Inflammatory macrophage treated with lipopolysaccharide for 4 hours (primary cell): ENCODE measurements at regions not wholly inside any gene's neighbourhood (a gene's known extent, or its start where the extent isn't known, plus 50 kb on each side); places are given as distances from the start of the nearest gene placed in this dataset.
"Not testable (repeated sequence)": the region's sequence is repeated elsewhere in the genome, so short reads cannot be mapped to it uniquely, and the experiment has no call there.

Experiments
- DNase-seq: peaks from one replicate; pipeline ENCODE4 v3.0.0-alpha.2; 2020

DNA sequence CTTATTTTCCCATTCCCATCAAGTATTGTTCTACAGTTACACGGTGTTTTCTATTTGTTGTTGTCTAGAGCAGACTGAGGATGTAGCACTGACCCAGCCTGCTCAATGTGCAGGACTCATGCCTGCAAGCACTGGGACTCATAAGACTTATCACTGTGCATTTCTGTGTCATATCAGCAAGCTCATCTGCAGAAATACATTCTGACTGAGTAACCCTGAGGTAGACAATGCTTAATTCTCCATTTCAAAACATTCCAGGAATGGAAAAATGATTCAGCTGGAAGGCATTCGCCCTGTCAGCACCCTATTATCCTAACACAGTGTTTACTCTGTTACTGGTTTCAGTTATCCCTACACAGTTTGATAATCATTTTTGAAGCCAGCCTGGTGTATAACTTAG lies 2506.4 kb downstream of the PCDH9 start:
- no peak for DNase-seq

DNA sequence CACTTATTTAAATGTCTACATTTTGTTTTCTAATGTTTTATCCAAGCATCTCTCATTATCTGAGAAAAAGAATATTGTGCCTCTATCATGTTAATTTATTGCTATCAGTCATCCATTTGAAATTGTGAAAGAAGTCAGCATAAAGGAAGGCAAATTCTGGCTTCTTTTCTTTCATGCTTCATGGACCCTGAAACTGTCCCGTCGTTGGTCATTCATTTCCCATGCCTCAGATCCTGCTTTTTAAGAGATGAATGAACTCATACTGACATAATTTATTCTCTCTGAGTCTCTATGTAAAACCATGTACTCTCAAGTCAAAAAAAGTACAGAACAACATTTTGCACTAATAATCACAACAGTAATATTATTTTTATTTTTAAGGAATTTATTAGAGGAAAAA lies 2512.0 kb downstream of the PCDH9 start:
- no peak for DNase-seq

DNA sequence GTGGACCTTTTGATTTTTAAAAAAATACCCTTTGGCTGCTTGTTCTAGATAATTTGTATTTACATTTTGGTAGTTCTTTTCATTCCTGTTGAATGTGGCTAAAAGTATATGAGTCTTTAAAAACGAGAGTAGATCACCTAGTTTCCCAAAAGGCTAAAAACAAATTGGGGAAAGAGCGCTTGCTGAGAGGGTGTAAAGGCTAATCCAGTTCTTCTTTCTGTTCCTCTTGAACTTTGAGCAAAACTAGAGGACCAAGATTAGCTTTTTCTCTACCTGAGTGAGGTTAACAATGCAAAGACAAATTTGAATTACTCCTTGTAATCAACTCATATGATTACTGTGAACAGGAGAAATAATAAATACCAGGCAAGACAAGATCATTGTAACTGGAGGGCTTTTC lies 2513.2 kb downstream of the PCDH9 start:
- no peak for DNase-seq

DNA sequence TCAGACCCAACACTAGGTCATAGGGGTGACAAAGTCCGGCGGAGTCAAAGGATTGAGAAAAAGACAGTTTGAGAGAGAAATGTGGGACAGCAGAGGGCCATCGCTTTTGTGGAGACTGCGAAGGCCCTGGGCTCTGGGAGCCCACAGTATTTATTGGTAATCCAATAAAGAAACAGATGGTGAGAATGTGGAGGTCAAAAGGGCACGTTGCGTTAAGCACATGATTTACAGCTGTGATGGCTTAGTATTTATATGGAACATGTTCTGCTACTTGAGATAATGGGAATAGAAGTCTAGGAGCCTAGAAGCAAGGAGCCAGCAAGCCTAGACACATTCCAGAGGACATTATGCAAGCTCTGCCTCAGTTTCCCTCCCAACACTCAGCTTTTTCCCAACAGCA lies 2521.1 kb downstream of the PCDH9 start:
- DNase-seq: no peak

DNA sequence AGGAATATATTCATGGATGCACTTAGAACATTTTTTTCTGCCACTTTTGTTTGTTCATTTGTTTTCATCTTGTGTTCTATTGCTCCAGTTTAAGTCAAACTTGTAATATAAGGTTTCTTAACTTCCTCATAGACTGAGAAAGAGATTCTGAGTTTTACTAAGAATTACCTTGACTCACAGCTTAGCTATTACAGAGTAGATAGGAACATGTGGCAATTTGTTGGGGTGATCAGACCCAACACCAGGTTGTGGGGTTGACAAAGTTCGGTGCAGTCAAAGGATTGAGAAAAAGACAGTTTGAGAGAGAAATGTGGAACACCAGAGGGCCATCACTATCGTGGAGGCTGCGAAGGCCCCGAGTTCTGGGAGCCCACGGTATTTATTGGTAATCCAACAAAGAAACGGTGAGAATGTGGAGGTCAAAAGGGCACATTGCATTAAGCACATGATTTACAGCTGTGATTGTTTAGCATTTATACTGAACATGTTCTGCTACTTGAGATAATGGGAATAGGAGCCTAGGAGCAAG lies 2526.0 kb downstream of the PCDH9 start:
- no peak for DNase-seq

DNA sequence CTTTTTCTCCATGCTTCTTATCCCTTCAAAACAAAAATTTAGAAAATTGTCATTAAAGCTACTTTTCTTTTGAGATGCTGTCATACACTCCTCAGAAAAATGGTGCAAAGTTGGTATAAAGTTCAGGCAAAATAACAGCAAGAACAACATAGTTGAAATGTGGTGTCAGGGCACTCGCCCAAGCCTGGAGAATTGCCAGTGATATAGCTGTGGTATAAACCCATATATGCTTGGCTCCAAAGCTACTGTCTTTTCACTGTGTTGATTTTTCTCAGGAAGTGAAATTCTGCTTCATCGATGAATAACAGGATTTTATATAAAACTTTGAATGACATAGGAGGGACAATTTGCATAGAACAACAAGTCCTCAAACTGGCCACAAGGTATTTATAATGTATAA lies 2532.9 kb downstream of the PCDH9 start:
- DNase-seq: no peak

DNA sequence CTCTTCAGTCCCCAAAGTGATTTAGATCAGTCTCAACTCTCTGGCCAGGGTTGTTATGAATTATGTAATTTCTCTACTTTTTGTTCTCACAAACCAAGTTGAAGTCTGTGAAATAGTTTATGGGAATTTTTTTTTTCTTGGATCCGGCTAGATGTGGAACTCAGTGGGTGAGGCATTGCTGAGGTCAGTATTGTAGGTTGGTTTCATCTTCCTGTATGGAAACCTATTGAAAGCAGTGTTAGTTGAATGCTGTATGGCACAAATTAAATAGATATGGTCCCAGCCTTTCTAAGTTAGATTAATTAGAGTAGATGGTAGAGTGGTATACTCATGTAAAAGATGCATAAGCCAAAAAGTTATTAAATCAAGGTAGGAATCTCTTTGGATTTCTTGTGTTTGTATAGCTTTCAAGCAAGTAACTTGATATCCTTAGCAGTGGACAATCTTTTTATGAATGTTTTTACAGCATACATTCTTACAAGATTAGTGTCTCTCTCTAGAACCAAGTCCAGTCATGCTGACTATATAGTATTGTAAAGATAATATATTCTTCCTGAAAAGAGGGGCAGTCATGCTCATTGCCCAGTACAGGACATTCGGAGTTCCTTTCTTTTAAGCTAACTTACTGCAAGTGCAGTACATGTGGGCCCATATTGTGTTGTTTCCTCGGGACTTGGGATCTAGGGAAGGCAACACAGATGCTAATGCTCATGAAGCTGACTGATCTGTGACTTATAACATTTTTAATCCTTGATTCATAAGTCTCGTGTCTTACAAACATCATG lies 2541.1 kb downstream of the PCDH9 start:
- no peak for DNase-seq

DNA sequence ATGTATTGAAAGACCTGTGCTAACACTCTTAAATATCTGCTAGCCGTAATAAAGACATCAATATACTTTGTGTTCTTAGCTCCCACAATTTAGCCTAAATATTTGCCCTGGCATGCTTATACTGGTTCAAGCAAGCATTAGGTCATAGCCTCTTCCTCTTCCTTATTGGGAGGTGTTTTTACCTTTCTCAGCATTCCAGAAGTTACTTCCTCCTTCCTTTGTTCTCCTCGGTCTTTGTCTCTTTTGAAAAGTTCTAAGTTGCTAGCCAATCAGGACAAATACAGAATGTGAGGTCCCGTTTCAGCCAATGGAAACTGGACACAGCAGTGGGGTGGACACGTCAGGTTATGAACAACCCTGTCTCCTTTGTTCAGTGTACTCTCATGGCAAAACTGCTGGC lies 2543.6 kb downstream of the PCDH9 start:
- DNase-seq: not testable (repeated sequence)

DNA sequence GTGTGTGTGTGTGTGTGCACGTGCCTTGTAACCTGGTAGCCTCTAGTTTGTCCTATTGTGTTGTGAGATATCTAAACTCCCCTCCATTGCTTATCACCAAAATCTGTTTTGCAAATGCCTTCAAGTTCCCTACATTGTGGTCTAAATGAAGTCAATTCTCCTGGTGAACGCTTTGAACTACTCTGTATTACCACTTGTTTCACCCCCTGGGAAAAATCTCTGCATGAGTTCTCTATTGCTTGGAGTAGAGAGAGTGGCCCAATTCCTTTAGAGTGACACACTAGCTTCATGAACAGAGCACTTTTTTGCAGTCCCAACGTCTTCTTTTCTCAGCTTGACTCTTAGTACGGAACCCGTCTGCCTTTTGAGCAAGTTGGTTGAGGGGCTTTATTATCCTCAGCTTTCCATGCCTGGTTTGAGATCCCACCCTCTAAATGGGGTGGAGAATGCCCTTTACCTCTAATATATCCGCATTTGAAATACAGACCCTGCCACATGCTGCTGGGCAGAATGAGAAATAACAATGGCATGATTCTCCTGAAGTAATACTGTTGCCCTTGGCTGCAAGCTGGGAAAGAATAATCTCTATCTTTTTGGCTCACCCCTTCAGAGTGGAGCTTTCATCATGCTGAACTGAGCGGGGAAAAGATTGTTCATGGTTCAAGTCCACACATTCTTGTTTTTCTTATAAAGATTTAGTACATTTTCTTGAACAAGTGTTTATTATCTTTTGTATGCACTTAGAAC lies 2545.3 kb downstream of the PCDH9 start:
- no peak for DNase-seq

DNA sequence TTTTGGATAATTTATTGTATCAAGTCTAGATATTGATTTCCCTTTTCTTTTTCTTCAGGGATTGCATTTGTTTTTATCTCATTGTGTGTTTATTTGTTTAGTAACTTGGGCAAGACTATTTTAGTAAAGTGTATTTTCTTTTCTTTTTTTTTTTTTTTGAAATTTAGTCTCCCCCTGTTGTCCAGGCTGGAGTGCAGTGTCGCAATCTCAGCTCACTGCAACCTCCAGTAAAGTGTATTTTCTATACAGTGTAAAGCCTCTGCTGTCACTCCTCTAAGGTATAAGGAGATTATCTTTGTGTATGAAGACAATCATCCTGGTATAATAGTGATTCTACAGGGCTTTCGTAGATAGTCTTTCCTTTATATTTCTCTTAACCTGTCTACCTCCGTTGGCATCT lies 2546.0 kb downstream of the PCDH9 start:
- no peak for DNase-seq

DNA sequence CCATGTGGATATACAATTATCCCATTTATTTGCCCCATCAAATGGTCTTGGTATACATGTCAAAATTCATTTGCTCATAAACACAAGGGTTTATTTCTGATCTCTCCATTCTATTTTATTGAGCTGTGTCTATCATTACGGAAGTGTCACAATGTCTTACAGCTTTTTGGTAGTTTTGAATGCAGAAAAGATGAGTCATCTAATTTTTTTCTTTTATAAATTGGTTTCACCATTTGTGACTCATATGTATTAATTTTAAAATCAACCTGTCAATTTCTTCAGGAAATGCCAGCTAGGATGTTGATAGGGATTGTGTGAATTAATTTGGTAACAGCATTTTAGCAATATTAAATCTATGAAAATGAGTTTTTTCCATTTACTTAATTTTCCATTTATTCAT lies 2549.4 kb downstream of the PCDH9 start:
- DNase-seq: no peak

DNA sequence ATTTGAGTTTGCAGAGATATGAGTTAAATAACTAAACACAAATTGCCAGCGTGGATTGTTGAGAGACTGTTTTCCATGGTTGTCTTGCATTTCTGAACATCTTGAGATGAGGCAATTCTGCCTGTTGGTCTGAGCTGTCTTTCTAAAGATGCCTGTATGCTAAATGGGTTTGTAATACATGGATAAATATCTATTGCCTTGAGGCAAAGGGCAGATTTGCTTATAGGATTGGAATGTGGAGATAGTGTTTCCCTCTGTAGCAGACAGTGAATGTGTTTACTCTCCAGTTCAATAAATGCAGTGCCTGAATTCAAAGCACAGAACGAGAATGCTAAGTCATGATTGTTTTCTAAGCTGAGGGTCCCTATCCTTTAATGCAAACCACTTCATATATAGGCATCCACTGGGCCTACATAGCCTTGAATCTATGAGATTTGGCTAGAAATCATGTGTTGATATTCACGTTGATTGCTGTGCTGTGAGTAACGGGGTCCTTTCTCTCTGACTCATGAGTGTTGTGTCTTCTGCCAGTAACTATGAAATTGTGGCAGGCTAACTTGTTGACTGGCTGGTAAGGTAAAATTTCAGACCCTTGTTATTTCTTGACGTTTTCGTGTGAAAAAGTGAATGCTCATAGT lies 2554.8 kb downstream of the PCDH9 start:
- no peak for DNase-seq

DNA sequence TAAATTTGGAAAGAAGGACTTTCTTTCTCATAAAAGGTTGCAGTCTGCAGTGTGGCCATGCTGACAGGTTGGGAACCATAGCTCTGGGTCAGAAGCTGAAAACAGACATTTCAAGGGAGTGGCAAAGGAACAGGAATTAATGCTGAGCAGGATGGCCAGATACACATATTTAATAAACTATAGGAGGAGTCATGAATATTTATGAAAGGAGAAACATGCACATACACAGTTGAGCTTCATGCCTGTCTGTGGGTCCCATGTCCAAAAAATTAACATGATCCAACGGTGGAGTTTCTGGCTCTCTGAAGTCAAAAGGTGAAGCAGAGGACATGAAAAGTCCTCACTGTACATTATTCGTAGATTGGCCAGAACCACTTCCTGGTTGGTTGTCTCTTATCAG lies 2556.0 kb downstream of the PCDH9 start:
- DNase-seq: no peak

DNA sequence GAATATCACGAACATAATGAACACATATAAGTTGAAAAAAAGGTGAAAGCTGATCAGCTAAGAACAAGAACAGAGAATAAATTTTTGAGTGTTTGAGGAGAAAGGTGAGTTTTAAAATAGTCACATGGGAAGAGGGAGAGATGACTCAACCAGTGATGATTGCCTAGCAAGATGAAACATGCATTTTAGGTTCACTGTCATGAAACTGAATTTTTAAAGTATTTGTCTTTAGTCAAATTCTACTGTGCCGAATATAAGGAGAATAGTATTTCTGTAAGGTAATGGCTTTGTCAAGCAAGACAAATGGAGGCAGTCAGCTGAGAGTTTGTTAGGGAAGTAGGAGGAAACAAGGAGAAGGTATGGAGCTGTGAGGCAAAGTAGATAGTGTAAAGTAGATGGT lies 2557.4 kb downstream of the PCDH9 start:
- DNase-seq: no peak

DNA sequence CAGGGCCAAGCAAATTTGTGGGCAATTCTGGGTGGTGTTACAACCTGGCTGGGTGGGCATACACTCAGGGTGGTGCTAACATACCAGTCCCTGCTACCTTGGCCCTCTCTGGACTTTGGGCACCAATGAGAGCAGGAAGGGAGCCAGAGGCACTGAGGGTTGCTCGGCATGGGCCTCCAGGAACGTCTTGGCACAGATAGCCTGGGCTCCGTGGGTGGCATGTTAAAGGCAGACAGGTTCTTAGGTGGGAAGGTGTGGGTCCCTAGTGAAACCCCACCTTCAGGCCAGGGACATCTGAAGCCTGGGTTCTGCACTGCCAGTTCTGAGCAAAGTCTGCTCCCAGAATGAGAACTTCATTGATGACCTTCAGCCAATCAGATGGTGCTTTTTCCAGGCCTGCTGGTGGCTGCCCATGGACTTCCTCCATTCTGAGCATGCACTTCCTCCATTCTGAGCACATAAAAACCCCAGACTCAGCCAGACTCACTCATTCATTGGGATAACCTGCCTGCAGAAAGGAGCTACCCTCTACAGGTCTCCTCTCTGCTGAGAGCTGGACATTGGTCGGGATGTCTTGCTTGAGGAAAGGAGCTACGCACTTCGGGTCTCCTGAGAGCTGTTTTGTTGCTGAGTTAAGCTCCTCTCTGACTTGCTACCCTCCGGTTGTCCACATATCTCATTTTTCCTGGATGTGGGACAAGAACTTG lies 2567.1 kb downstream of the PCDH9 start:
- no peak for DNase-seq

DNA sequence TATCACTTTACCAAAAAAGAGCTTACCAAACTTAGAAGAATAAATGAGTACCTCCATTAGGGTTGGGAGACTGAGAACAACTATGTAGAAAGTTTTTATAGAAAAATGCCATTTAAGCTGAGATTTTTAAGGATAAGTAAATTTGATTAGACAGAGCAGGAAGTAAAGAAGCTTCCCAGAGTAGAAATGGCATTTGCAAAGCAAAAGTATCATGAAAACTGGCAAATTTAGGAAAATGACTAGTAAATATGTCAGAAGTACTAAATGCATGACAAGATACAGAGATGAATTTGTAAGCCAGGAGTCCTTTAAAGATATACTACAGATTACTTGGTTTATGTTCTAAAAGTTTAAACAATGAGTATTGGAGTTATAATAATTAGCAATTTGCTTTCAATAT lies 2581.8 kb downstream of the PCDH9 start:
- DNase-seq: no peak

DNA sequence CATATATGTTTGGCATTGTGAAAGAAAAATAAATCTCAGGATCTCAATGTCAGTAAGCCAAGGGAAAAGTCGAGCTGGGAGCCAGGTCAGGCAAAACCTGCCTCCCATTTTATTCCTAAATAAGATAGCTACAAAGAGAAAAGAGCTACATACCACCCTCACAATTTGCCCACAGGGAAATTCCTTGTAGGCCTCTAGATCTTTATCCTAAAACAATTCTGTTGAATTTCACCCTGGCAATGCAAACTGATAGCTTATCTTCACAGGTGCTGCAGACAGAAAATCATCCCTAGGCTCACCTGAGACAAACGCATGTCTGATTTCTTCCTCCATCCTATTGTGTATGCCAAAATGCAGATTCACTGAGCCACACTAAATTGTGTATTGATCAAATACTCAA lies 2587.1 kb downstream of the PCDH9 start:
- DNase-seq: no peak

DNA sequence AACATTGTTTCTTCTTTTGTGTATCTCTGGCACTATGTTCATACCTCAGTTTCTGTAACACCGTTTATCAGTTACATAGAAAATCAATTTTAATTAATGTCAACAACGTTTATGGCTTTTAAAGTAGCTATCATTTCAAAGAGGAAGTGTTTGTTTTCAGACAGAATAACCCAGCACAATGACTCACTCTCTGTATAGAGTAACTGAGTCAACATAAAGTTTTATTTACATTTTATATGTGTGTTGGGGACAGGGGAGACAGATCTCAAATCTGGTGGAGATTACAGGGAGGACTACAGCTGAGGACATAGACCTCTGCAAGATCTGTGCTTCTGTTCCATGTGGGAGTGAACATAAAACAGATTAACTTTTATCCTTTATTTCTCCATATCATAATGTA lies 2590.1 kb downstream of the PCDH9 start:
- DNase-seq: no peak

DNA sequence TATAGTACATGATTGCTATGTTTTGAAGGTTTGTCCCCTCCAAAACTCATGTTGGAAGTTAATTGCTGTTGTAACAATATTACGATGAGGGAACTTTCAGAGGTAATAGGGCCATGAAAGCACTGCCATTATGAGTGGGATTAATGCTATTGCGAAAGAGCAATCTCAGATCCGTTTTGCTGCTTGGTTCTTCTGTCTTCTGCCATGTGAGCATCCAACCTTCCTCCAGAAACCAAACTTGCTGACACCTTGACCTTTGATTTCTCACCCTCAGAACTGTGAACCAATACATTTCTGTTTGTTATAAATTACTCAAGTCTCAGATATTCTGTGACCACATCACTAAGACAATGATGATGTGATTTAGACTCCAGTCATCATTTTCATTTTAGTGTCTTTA lies 2590.9 kb downstream of the PCDH9 start:
- no peak for DNase-seq

DNA sequence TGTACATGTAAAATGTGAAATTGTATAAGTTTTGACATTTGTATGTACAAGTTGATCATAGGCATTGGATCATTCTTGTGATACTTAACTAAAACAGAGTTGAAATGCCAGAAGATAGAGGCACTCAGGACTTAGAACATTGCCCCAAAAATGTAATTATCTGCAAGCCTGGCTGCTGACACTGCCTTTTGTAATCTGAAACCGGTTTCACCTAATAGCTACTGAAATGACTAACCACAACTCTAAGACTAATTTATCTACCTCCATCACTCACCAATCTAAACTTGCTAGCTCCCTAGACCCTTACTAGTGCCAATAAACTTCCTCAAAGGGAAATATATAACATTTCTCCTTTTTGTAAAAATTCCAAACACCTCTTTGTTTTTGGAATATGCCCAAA lies 2596.2 kb downstream of the PCDH9 start:
- DNase-seq: no peak

DNA sequence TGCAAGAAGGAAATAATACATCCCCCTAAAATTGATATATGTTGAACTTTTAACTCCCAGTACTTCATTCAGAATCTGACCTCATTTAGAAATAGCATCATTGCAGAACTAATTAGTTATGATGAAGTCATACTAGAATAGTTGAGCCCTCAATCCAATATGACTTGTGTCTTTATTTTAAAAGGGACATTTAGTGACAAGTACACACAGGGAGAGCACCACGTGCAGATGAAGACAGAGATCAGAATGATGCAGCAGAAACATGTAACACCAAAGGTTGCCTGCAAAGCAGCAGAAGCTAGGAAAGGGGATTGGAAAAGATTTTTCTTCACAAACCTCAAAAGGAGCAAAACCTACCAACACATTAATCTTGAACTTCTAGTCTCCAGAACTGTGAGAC lies 2602.5 kb downstream of the PCDH9 start:
- no peak for DNase-seq

DNA sequence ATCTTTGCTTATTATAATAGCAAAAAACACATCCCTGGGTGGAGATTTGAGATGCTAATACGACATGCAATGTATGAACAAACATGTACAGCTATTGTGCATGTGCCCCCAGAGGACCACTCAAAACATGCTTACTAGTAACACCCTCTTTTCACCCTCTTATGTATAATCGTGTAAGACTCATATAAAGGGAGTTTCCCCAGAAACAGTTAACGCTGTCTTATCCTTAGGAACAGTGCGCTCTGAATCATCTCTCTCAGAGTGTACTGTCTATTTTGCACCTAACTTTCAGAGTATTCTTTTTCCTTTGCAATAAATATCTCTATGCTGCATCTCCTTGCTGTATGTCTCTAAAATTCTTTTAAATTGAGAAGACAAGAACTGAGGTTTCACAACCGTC lies 2604.0 kb downstream of the PCDH9 start:
- DNase-seq: no peak

DNA sequence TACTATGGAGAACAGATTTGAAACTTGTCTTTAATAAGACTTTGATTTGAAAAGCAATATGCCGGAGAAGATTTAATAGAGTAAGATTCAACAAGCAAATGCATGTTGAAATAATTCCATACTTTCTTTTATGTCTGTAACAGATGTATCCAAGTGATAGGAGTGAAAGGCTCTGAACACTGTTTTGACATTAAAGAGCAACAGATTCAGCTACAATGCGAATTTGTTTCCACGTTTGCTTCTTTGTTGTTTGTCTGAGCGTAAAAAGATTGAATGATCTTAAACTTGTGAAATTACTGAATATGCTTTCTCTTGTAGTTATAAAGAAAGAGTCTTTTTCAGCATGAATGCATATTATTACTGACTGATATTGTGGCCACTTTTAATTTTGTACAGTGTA lies 2612.9 kb downstream of the PCDH9 start:
- DNase-seq: no peak
